IPS-18c (cell line): ENCODE measurements at regions not wholly inside any gene's neighbourhood (a gene's known extent, or its start where the extent isn't known, plus 50 kb on each side); places are given as distances from the start of the nearest gene placed in this dataset.
A peak's percentile ranks its signal among the peaks of the same experiment; 100 is the strongest.

Source experiments
- H3K4me3 ChIP-seq: 2 replicates; pipeline ENCODE4 v1.7.0; 2013; ENCODE audit warnings: low read depth, mild to moderate bottlenecking, low read length, moderate library complexity; ENCODE audit not compliant: insufficient read depth
- H3K9me3 ChIP-seq: one replicate; pipeline ENCODE4 v1.6.1; 2013; ENCODE audit warnings: mild to moderate bottlenecking, low read length, moderate library complexity; ENCODE audit not compliant: control insufficient read depth, insufficient read depth

- Histone ChIP-seq H3K4me3 (no peak overlapping the region), H3K9me3 (no peaks in the 10 kb centered on the region)
These were observed 251.9 kb downstream of the FBXO15 start for GRCh38 chr18:73895701-73896100.

- H3K9me3 ChIP-seq = no peaks in the 10 kb centered on the region
- H3K4me3 ChIP-seq = no peak overlapping the region
These were observed 253.8 kb downstream of the FBXO15 start for GRCh38 chr18:73893880-73894279.

- peak overlapping the region; percentile 34; the same call in 1 of the 2 replicates for H3K4me3 ChIP-seq
- H3K9me3 ChIP-seq = no peaks in the 10 kb centered on the region
These were observed 255.8 kb downstream of the FBXO15 start for GRCh38 chr18:73891572-73892421.

DNA sequence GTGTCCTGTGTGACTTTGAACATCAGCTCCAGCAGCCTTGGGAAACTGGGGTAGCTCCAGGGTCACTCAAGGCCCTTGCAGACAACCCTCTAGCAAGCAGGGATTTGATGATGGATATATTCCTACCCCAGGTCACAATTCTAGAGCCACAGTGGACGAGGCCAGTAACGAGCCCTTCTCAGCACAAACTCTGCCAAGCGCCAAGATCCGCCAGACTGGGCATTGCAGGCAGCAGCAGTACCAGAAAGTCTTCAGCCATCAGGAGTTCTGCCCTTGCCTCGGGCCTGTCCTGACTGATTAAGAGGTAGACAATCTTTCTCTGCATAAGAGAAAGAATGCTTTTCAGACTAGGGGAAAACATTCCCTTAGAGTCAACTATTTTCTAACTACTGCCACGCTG is 259.1 kb downstream of the FBXO15 start:
- Histone ChIP-seq H3K9me3 (no peaks in the 10 kb centered on the region), H3K4me3 (no peak overlapping the region)

GRCh38 chr18:73887801-73888200 is 259.8 kb downstream of the FBXO15 start:
- H3K9me3 ChIP-seq = no peaks in the 10 kb centered on the region
- no peak overlapping the region for H3K4me3 ChIP-seq

DNA sequence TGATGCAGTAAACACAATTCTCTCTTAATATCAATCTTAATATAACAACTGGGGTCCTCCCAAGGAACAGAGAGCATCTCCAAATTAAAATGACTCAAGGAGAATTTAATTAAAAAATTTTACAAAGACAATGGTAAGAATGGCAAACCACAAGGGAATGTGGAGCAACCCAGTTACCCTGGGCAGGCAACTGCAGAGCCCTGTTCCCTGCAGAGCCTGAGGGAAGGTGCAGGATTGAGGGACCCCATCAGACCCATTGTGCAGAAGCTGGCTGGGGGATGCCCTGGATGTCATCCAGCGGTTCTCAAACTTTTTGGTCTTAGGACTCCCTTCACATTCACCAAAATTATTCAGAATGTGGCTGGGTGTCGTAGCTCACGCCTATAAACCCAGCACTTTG is 262.8 kb downstream of the FBXO15 start:
- no peaks in the 10 kb centered on the region for H3K9me3 ChIP-seq
- H3K4me3 ChIP-seq = no peak overlapping the region

GRCh38 chr18:73881396-73881917 is 266.2 kb downstream of the FBXO15 start:
- Histone ChIP-seq H3K9me3 (peaks cover 2% of the 10 kb centered on the region), H3K4me3 (no peak overlapping the region)

DNA sequence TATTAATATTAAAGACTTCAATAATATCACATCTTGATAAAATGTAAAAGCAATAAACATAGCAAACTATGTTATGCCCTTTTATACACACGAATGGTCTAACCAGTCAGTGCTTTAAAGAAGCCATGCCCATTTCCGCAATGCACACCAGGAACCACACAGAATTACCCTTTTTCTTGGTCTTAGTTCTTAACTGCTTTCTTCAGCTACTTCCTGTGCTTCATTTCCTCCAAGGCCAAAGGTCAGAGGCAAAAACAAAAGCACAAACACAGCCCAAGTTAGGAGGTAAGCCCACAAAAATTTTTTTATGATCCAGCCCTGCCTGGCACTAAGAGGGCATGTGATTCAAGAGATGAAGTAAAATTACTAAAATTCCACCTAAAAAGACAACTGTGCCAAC is 267.2 kb downstream of the FBXO15 start:
- Histone ChIP-seq H3K4me3 (no peak overlapping the region), H3K9me3 (peaks cover 2% of the 10 kb centered on the region)

DNA sequence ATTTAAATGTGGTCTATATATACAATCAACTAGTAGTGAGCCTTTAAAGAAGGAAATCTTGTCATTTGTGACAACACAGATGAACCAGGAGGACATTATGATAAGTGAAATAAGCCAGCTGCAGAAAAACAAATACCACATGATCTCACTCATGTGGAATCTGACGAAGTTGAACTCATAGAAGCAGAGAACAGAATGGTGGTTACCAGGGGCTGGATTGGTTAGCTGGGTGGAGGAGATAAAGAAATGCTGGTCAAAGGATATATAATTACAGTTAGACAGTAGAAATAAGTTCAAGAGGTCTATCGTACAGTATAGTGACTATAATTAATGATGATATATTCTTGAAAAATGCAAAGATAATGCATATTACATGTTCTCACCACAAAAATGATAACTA is 267.9 kb downstream of the FBXO15 start:
- no peak overlapping the region for H3K4me3 ChIP-seq

GRCh38 chr18:73879328-73879727 is 268.3 kb downstream of the FBXO15 start:
- H3K9me3 ChIP-seq = peaks cover 2% of the 10 kb centered on the region
- no peak overlapping the region for H3K4me3 ChIP-seq

More for the DNA sequence above, 267.9 kb downstream of the FBXO15 start:
- peaks cover 2% of the 10 kb centered on the region for H3K9me3 ChIP-seq

DNA sequence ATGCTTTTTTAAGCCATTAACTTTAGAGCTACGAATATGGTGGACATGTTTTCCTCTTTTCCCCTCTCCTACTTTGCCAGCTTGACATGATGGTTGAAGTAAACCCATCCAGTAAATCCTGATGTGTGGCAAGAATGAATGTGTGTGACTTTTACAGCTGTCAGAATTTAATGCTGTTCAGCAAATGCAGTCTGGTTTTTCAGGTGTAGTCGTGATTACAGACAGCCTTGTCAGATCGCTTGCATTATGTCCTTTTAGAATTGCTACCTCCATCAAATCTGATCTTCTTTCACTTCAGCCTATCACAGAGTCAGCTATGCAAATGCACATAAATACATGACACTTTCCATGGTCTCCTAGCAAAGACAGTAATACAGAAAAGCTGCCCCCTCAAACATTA is 278.5 kb downstream of the FBXO15 start:
- Histone ChIP-seq H3K4me3 (no peak overlapping the region), H3K9me3 (no peaks in the 10 kb centered on the region)

DNA sequence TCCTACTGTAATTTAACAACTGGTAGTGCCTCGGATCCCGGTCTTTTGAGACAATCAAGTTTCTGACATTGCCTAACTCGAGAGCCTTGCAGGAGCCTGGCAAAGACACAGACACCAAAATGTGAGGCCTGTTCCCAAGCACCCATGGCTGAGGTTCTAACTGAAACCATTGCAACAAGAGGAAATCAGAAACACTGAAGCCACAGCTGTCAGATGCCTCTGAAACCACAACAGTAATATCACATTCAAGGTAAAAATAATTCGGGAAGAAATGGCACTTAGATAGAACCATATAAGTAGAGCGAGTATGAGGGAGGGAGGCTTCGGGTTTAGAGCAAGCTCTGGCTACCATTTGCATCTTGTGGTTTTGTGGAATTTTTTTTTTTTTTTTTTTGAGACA is 285.9 kb downstream of the FBXO15 start:
- H3K4me3 ChIP-seq = no peak overlapping the region
- no peaks in the 10 kb centered on the region for H3K9me3 ChIP-seq

DNA sequence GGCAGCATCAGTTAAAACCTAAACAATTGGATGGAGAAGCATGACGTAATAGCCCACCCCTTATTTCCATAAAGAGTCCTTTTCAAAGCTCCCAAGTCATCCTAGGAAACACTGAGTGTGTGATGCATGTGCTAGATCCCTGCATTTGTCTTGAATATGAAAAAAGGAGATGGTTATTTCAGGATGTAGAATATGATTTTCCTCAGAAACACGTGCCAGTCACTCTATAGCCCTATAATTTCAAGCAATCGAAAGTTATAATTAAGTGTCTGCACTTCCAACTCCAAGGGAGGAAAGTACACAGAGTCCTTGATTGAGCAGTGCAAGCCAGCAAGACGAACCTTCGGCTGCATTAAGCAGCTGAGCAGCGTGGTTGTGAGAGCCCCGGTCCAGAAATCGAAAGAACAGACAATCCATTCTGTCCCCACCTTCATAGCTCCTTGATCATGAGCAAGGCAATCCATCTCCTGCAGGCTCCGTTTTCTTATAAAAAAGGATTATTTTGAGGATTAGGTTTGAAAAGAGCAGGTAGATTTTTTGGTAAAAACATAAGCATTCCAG is 287.7 kb downstream of the FBXO15 start:
- no peaks in the 10 kb centered on the region for H3K9me3 ChIP-seq

GRCh38 chr18:73852789-73853549 is 294.7 kb downstream of the FBXO15 start:
- no peak overlapping the region for H3K4me3 ChIP-seq
- peaks cover 2% of the 10 kb centered on the region for H3K9me3 ChIP-seq

More for the DNA sequence above, 287.7 kb downstream of the FBXO15 start:
- no peak overlapping the region for H3K4me3 ChIP-seq

DNA sequence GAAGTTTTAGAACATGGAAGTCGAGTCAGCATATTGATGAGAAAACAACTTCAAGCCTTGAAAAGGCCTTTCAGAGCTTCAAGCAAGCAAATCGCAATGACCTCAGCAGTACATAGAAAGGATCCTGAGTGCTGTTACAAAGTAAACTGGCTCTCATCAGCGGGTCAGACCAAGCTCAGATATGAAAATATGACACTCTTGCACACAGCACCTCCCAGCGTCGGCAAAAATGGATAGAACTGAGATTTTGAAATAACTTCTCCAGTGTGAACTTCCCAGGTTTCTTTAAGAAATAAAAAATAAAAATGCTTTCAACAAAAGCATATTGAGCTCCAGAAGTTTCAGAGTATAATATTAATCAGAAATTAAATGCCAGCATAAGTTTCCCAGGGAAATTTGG is 296.9 kb downstream of the FBXO15 start:
- H3K4me3 ChIP-seq = no peak overlapping the region
- peaks cover 2% of the 10 kb centered on the region for H3K9me3 ChIP-seq

DNA sequence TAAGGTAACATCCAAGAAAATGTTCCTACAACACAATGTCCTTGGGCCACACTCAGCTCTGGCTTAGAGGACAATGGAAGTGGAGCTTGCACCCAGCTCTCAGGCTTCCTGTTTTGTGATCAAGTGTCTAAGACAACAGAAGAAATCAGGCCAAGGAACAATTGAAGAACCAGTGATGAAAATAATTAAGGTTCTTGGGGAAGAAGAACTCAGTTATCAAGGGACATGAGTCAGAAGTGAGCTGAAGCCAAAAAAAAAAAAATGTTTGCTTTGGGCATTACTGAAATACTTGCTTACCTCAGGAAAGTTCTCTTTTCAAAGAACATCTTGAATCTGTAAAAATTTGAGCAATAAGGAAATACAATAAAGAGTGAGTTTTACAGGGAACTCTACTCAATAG is 299.0 kb downstream of the FBXO15 start:
- H3K4me3 ChIP-seq = no peak overlapping the region
- H3K9me3 ChIP-seq = peaks cover 2% of the 10 kb centered on the region

- Histone ChIP-seq H3K9me3 (peaks cover 2% of the 10 kb centered on the region), H3K4me3 (no peak overlapping the region)
These were observed 304.2 kb downstream of the FBXO15 start for GRCh38 chr18:73843455-73843854.
